Stimulated activated CD8-positive, alpha-beta memory T cell treated with anti-CD3 and anti-CD28 coated beads, Interleukin-12 subunit alpha, Interleukin-12 subunit beta, amount 100 ng/mL, for 1 hour (primary cell): ENCODE measurements at regions not wholly inside any gene's neighbourhood (a gene's known extent, or its start where the extent isn't known, plus 50 kb on each side); places are given as distances from the start of the nearest gene placed in this dataset.

Experiments
- DNase-seq: peaks from one replicate; pipeline ENCODE4 v3.0.0-alpha.2; 2020; ENCODE audit warnings: low read depth

GRCh38 chr3:42037318-42037945, 53.7 kb upstream of the TRAK1 start:
- DNase-seq: no peak

DNA sequence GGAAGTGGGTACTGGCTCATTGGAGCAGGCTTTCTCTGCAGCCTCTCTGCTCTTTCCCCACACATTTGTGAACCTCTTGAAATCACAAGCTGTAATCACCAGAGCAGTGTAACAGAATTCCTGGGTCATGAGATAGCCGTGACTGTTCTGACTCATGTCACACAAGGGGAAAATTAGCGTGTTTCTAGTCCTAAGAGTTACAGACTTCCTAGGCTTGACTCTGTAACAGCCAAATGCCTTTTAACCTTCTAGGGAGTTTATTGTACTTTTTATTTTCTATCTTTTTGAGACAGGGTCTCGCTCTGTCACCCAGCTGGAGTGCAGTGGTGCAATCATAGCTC, 54.7 kb upstream of the TRAK1 start:
- no peak for DNase-seq

DNA sequence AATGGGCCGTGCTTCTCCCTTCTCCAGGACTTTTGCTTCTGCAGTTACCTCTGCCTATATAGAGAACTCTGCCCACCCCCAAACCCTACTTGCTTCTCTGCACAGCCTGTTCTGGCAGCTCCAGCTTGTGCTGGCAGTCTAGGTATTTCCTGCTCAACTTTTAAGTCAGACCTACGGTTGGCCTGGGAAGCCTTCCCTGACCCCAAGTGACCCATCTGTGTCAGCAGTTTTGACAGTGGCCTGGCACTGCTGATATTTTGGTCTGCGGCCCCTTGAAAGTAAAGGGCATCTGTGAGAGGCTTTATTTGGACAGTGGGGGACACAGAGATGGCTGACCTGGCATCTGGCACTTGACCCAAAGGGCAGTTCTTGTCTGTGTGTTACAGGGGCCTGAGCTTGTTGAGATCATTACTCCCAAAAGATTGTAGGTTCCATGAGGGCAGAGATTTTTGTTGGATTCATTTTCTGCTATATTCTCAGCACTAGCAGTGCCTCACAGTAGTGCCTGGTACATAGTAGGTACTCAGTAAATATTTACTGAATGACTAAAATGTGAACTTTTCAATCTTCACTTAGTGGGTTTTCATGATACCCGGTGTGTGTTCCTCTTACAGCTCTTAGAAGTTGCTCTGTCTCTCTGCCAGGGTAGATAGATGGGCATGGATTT, 55.2 kb upstream of the TRAK1 start:
- DNase-seq: no peak

GRCh38 chr3:42035007-42035406, 56.1 kb upstream of the TRAK1 start:
- DNase-seq: no peak

DNA sequence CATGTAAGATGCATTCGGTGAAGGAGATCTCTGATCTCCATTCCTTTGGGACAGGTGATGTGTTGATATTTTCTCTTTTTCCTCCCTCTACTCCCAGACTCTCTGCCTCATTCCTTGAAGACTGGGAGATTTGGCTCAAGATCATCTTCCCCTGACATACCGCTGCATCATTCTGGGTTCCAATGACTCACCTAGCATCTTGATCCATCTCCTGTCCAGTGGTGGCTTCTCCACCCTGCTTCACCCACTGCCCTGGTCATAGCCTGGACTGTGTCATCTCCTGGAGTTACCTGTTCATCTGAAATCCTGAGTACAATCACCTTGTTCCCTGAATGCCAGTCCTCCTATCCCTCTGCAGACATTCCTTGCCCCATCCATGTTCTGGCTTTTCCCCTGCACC, 57.4 kb upstream of the TRAK1 start:
- DNase-seq: no peak

- no peak for DNase-seq
These were observed 58.3 kb upstream of the TRAK1 start for GRCh38 chr3:42032693-42033349.

- no peak for DNase-seq
These were observed 59.2 kb upstream of the TRAK1 start for GRCh38 chr3:42031808-42032480.

- DNase-seq: no peak
These were observed 62.7 kb upstream of the TRAK1 start for GRCh38 chr3:42028474-42028873.

GRCh38 chr3:42027571-42027970, 63.6 kb upstream of the TRAK1 start:
- no peak for DNase-seq

DNA sequence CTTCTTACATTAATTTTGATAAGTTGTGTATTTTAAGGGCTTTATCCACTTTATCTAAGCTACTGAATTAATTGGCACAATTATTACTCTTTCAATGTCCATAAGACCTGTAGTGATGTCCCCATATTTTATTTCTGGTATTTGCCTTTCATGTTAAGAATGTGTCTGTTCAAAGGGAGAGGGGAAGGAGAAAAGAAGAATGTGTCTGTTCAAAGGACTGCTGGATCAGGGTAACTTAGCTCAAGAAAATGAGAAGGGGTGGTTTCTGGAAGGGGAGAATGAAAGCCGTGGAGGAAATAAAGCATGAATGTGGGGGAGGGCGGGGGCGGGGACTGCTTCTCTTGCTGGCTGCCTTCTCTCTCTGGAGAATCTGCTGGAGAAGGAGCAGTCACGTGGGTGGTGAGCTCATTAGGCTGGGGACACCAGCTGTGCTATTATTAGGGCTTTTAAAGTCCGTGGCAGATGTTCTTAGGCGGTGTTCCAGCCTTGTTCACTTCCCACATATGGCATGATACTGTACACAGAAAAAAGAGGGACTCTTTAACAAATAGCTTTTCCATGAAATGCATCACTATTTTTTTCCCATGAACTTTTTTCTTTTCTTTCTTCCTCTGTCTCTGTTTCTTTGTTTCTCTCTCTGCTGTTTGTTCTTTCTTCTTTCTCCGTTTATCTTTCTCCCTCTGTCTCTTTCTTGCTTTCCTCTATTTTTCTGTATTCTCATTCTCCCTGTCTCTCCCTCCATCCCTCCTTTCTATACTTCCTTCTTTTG, 63.7 kb upstream of the ULK4 start:
- no peak for DNase-seq

GRCh38 chr3:42024591-42025351, 62.9 kb upstream of the ULK4 start:
- DNase-seq: no peak

DNA sequence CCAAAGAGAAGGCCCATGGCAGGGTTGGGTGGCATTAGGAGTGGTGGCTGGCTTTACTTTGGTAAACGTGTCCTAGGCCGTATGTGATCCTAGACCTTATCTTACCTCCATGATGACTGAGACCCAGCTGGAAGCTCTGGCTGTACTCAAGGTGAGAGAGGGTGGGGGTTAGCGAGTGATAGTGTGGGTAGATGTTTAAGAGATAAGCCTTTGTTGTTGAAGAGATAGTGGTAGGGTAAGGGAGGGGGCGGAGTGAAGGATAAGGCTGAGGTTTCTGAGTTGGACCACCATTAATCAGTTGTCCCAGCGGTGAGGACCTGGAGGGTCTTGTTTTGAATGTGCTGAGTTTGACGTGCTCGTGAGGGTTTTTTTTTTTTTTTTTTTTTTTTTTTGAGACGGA, 61.5 kb upstream of the ULK4 start:
- DNase-seq: no peak

- DNase-seq: no peak
These were observed 60.5 kb upstream of the ULK4 start for GRCh38 chr3:42022355-42022754.

GRCh38 chr3:42020684-42021307, 58.9 kb upstream of the ULK4 start:
- DNase-seq: no peak

- no peak for DNase-seq
These were observed 58.0 kb upstream of the ULK4 start for GRCh38 chr3:42019953-42020260.

GRCh38 chr3:42019144-42019952, 57.4 kb upstream of the ULK4 start:
- no peak for DNase-seq

DNA sequence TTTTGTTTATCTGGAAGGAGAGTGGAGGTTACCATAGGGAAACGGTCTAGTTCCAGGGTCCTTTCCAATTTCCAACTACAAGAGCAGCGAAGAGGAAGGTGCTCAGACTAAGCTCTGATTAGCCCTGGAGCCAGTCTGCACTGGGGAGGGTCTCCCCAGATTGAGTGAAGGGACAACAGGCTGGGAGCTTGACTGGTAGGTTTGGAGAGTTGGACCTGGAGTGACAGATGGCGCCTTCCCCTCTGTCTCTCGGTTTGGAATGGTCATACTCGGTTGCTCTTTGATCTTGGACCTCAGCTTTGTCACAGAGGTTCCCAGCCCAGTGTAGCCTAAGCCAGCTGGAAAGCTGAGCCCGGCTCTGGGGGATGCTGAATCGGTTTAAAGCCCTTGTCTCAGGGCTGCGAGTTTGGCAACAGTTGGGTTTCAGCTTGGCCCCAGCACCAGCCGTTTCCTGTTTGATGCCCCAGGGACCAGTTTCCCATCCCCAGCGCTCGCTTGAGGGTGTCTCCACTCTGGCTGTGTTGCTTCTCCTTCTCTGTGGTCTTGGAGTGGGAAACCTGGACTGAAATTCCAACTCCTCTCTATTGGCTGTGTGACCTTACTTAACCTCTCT, 53.1 kb upstream of the ULK4 start:
- DNase-seq: no peak

- peak; percentile 2 for DNase-seq
These were observed 52.6 kb upstream of the ULK4 start for GRCh38 chr3:42014458-42014920.

GRCh38 chr3:42013691-42014457, 52.0 kb upstream of the ULK4 start:
- DNase-seq: peak; percentile 11
